ENCODE measurements at regions not wholly inside any gene's neighbourhood (a gene's known extent, or its start where the extent isn't known, plus 50 kb on each side); places are given as distances from the start of the nearest gene placed in this dataset.

GRCh38 chr14:65281991-65282895 is 130.3 kb upstream of the FUT8 start:
- DNase-seq (ENCODE audit: low spot score), result no peak

DNA sequence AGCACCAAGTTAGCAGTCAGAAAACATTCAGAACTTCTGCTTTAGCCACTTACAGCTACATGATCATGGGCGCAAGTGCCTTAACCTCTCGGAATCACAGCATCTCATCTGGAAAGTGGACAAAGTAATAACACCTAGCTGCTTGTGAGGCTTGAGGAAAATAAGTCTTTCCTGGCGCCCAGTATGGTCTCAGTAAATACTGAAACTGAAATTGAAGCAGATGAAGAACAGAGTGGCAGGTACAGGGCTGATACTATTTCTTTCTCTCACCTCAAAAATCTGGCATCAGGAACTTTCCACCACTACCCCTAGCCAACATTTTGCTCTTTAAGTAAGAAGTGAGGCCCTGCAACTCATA is 129.7 kb upstream of the FUT8 start:
- DNase-seq (ENCODE audit: low spot score), result no peak

- DNase-seq (ENCODE audit: low spot score), result no peak
These were observed 126.1 kb upstream of the FUT8 start for GRCh38 chr14:65286443-65286842.

DNA sequence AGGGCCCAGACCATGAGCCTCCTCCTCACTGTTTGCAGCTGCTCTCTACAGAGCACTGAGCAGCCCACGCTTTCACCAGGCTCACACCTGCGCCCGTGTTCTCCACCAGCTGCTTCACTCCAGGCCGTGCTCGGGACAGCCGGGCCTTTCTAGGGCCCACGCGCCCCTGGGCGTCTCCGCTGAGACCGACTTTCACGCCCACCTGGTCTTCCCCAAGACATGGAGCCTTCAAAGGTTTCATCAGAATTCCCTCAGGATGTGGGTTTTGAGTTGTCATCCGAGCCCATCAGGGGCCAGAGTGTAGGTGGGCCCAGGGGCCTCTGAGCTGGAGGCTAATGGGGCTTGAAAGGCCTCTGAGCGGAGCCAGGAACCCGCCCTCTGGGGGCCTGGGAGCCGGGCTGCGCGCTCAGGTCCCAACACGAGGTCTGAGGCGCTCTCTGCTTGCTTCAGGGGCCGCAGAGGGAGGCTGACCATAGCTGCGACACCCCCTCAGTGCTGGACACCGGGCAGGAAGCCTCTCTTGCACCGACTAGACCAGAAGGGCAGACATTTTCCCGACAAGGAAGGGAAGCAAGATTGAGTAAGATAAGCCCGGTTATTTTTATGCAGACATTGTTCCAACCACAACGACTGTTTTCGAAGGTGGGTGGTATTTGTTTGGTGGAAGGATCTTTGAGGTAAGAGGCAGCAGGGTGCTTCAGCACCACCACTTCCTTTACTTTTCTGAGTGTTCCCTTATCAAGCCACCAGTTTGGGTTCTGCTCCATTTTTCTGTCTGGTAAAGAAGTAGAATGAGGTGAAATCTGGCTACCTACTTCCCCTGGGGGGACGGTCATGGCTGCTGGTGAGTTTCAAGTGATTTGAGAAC is 125.0 kb upstream of the FUT8 start:
- no peak for DNase-seq (ENCODE audit: low spot score)

DNA sequence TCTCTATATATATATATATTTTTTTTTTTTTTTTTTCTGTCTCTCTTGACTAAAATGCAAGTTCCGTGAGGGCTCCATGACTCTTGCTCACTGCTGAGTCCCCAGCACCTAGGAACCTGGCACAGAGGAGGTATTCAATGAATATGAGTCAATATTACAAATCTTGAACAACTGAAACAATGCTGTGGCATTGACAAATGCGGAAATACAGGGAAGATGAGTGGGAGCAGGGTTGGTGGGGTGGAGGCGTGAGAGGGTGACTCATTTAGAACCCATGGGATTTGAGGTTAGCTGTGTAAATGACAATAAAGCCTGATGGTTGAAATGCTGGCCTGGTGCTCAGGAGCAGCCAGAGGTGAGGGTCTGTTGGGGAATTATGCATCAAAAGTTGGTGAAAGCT is 121.7 kb upstream of the FUT8 start:
- no peak for DNase-seq (ENCODE audit: low spot score)

DNA sequence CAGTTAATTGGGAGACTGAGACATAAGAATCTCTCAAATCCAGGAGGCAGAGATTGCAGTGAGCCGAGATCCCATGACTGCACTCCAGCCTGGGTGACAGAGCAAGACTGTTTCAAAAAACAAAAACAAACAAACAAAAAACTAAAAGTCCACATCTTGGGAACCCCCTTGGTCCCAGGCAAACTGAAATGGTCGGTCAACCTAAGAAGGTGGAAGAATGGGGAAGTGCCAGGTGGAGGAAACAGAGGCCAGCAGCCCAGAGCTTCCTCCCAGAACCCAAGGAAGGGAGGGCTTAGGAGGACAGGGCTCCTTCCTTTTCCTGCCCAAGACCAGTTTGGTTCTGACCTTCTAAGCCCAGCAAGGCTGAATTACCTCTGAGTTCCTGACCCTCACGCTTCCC is 121.0 kb upstream of the FUT8 start:
- no peak for DNase-seq (ENCODE audit: low spot score)

DNA sequence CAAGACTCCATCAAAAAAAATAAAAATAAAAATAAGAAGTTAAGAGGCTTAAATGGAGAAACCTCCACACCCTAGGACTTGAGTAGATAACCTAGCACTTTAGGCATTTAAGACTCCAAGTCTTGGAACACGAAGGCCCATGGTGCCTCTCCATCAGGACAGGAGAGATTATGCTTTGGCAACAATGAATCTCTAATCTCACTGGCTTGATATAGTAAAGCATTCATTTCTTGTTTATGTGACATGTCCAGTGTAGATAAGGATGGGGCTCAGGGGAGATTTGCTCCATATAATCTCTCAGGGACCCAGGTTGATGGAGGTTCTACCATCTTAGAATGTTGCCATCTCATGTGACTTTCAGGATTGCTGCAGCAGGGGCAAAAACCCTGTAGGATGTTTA is 117.7 kb upstream of the FUT8 start:
- DNase-seq (ENCODE audit: low spot score), result no peak

GRCh38 chr14:65296402-65296801 is 116.1 kb upstream of the FUT8 start:
- DNase-seq (ENCODE audit: low spot score), result no peak

DNA sequence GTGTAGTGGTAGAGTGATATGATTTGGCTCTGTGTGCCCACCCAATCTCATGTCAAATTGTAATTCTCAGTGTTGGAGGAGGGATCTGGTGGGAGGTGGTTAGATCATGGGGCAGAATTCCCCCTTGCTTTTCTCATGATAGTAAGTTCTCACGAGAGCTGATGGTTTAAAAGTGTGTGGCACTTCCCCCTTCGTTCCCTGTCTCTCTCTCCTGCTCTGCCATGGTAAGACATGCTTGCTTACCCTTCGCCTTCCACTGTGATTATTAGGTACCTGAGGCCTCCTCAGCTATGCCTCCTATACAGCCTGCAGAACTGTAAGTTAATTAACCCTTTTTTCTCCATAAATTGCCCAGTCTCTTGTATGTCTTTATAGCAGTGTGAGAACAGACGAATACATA is 115.7 kb upstream of the FUT8 start:
- no peak for DNase-seq (ENCODE audit: low spot score)

- no peak for DNase-seq (ENCODE audit: low spot score)
These were observed 114.8 kb upstream of the FUT8 start for GRCh38 chr14:65297744-65298143.

- no peak for DNase-seq (ENCODE audit: low spot score)
These were observed 112.7 kb upstream of the FUT8 start for GRCh38 chr14:65299826-65300225.

GRCh38 chr14:65301862-65302539 is 110.5 kb upstream of the FUT8 start:
- DNase-seq (ENCODE audit: low spot score), result no peak

DNA sequence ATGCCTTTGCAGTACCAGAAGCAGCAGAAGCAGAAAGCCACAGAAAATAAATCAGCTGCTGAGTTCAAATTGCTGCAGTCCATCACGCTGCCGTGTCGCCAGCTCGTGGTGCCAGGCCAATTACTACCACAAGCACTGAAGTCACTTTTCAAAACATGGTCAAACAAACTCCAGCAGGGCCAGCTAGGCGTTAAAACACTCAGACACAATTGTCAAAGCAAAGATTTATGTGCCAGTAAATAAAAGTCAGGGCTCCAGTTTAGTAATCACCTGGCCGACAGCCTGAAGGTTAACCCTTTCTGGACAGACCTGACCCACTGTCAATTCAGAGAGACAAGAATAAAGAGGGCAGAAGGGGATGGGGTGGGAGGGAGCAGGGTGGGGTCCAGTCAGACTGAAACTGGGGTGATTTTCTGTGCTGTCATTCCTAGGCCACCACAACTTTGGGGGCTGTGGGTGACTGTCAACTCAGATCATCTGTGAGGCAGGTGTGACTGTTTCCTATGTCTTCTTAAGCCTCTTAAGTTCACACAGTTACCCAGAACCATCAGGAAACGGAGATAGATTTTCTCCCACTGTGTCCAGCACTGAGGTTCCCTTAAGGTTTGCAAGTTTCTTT is 109.8 kb upstream of the FUT8 start:
- DNase-seq (ENCODE audit: low spot score), result no peak

- DNase-seq (ENCODE audit: low spot score), result no peak
These were observed 109.2 kb upstream of the FUT8 start for GRCh38 chr14:65303190-65303898.

DNA sequence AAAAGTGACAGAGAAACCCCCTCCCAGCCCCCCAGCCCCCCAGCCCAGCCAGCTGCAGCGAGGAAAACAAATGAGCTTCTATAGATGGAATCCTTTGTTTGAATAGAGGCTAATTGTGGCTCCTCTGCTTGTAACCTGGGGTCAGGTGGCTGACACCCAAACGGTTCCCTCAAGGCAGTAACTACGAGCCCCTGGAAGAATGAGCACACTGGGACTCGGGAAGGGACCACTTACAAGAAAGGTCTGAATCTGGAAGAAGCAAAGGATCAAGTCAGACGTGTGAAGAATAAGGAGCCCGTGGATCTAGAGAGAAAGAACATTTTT is 108.7 kb upstream of the FUT8 start:
- no peak for DNase-seq (ENCODE audit: low spot score)

DNA sequence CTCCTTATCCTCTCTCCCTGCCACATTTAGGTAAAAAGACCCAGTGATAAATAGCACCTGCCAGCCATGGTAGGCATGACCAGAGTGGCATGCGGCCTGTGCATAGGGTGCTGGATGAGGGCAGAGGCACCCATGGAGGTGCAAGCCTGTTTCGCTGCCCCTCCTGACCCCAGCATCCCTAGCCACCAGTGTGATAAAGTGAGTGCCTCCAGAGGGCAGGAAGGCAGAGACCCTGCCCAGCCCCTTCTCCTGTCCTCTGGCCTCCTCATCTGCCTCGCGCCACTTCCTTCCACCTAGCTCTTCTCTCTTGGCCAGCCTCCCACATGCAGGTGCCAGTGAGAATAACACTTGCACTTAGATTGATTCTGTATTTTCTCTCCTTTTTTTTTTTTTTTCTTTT is 108.3 kb upstream of the FUT8 start:
- no peak for DNase-seq (ENCODE audit: low spot score)

DNA sequence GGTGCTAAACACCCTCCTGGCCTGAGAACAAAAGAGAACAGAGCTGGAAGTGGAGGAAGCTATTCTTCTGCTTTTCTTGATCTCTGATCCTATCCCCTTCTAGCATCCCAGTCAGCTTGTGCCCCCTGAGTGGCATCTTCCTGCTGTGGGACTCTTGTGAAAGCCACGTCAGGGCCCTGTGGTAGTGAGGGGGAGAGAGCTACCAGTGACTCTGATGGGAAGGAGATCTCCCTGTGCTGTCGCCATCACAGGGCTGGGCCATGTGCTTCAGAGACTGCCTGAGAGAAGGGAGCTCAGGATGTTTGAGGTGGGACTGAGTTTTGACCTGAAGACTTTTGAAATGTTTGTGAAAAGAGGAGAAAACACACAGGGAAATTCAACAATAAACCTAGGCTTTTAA is 107.6 kb upstream of the FUT8 start:
- no peak for DNase-seq (ENCODE audit: low spot score)

DNA sequence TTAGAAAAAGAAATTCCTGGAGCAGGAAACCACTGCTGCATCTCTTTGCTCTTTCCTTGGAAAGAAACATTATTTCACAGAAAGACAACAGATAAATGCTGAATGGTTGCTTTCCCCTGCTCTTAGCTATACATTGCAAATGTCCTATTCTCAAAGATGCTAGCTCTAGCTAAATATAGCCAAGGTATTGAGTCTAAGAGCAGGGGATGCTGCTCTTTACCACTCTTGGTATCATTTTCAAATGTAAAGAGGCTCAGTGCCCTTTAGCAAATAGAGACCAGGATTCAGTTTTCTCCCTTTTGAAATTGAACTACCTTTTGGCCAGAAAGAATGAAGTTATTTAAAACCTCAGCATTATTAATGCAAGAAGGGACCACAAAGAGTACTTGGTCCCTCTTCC is 104.0 kb upstream of the FUT8 start:
- no peak for DNase-seq (ENCODE audit: low spot score)

DNA sequence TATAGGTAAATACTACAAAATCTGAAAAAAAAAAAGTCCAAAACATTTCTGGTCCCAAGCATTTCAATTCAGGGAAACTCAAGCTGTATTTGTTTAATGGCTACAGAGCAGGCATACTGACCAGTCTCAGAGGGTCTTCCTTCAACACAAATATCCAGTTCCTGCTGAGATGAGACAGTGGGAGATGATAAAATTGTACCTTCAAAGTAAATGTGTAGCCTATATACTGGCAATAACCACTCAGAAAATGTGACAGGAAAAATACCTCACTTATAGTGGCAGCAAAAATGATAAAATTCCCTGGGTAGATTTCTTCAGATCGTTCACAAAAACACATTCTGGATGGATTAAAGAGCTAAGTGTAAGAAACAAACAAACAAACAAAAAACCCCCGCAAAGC is 102.0 kb upstream of the FUT8 start:
- no peak for DNase-seq (ENCODE audit: low spot score)

- no peak for DNase-seq (ENCODE audit: low spot score)
These were observed 99.7 kb upstream of the FUT8 start for GRCh38 chr14:65312859-65313258.

GRCh38 chr14:65318636-65319506 is 93.7 kb upstream of the FUT8 start:
- DNase-seq (ENCODE audit: low spot score), result no peak
